Liver (tissue), 3 donors: ENCODE measurements at regions not wholly inside any gene's neighbourhood (a gene's known extent, or its start where the extent isn't known, plus 50 kb on each side); places are given as distances from the start of the nearest gene placed in this dataset.

Experiments used
- CTCF ChIP-seq: fragments of 150-350 bp; IDR thresholded peaks from 2 replicates; pipeline ENCODE4 v1.5.1; 2017; ENCODE audit warnings: improper control_type of control experiment, low read depth, low read length; ENCODE audit not compliant: missing input control
- GABPA ChIP-seq, 2 donors: IDR thresholded peaks in 1 of 2; conservative IDR thresholded peaks in 1 of 2; 2 replicates each; pipeline ENCODE4 v1.6.1; 2016; ENCODE audit warnings: antibody characterized with exemption in 2 of 2, mild to moderate bottlenecking in 1 of 2, moderate library complexity in 1 of 2
- MAX ChIP-seq: IDR thresholded peaks from 2 replicates; pipeline ENCODE4 v1.6.1; 2016; ENCODE audit warnings: antibody characterized with exemption
- RAD21 ChIP-seq, 2 donors: IDR thresholded peaks; 2 replicates each; pipeline ENCODE4 v1.6.1; 2016; ENCODE audit warnings: antibody characterized with exemption in 2 of 2, mild to moderate bottlenecking in 2 of 2
- REST ChIP-seq: IDR thresholded peaks from 2 replicates; pipeline ENCODE4 v1.6.1; 2016; ENCODE audit warnings: antibody characterized with exemption, mild to moderate bottlenecking
- YY1 ChIP-seq: IDR thresholded peaks from 2 replicates; pipeline ENCODE4 v1.6.1; 2016; ENCODE audit warnings: antibody characterized with exemption, mild to moderate bottlenecking
- donor health status: healthy.
- donor health status: healthy.

- TF ChIP-seq CTCF (no peak), MAX (no peak), YY1 (no peak), REST (no peak), GABPA (IDR thresholded peaks at IDR 0.05 in 1 of 2, conservative IDR thresholded peaks at IDR 0.05 in 1 of 2) (no peak), RAD21 (IDR thresholded peaks at IDR 0.05) (peak; percentile 15 to 25)
Measured at GRCh38 chr4:17232566-17233253, 279.2 kb downstream of the QDPR start.
